ENCODE measurements at regions not wholly inside any gene's neighbourhood (a gene's known extent, or its start where the extent isn't known, plus 50 kb on each side); places are given as distances from the start of the nearest gene placed in this dataset.
"Not testable (repeated sequence)": the region's sequence is repeated elsewhere in the genome, so short reads cannot be mapped to it uniquely, and the experiment has no call there.

GRCh38 chr4:25981749-25982148 is 67.7 kb downstream of the SMIM20 start:
- no peak for DNase-seq (ENCODE audit: extremely low spot score, insufficient read length, low read depth)
- FAIRE-seq = no peak

- DNase-seq (ENCODE audit: extremely low spot score, insufficient read length, low read depth) (no peak), FAIRE-seq (no peak)
These were observed 68.9 kb downstream of the SMIM20 start for GRCh38 chr4:25982962-25983361.

GRCh38 chr4:25984266-25984665 is 70.2 kb downstream of the SMIM20 start:
- FAIRE-seq = no peak
- DNase-seq (ENCODE audit: extremely low spot score, insufficient read length, low read depth) = no peak

- FAIRE-seq = no peak
These were observed 70.8 kb downstream of the SMIM20 start for GRCh38 chr4:25984796-25985195.

GRCh38 chr4:25986807-25987206 is 72.8 kb downstream of the SMIM20 start:
- FAIRE-seq (no peak), DNase-seq (ENCODE audit: extremely low spot score, insufficient read length, low read depth) (no peak)

More at GRCh38 chr4:25984796-25985195, 70.8 kb downstream of the SMIM20 start:
- DNase-seq (ENCODE audit: extremely low spot score, insufficient read length, low read depth) = no peak

GRCh38 chr4:25991340-25991739 is 77.3 kb downstream of the SMIM20 start:
- FAIRE-seq = no peak
- DNase-seq (ENCODE audit: extremely low spot score, insufficient read length, low read depth) = no peak

- FAIRE-seq = no peak
- DNase-seq (ENCODE audit: extremely low spot score, insufficient read length, low read depth) = no peak
These were observed 79.6 kb downstream of the SMIM20 start for GRCh38 chr4:25993395-25994185.

- not testable (repeated sequence) for DNase-seq (ENCODE audit: extremely low spot score, insufficient read length, low read depth)
These were observed 80.6 kb downstream of the SMIM20 start for GRCh38 chr4:25994577-25994976.

GRCh38 chr4:26000274-26000950 is 86.4 kb downstream of the SMIM20 start:
- DNase-seq (ENCODE audit: extremely low spot score, insufficient read length, low read depth) (no peak), FAIRE-seq (no peak)

More at GRCh38 chr4:25994577-25994976, 80.6 kb downstream of the SMIM20 start:
- not testable (repeated sequence) for FAIRE-seq

- DNase-seq (ENCODE audit: extremely low spot score, insufficient read length, low read depth) (no peak), FAIRE-seq (no peak)
These were observed 87.4 kb downstream of the SMIM20 start for GRCh38 chr4:26001413-26001812.

- DNase-seq (ENCODE audit: extremely low spot score, insufficient read length, low read depth) (no peak), FAIRE-seq (no peak)
These were observed 87.8 kb downstream of the SMIM20 start for GRCh38 chr4:26001816-26002215.

GRCh38 chr4:26003056-26003455 is 89.0 kb downstream of the SMIM20 start:
- no peak for DNase-seq (ENCODE audit: extremely low spot score, insufficient read length, low read depth)
- no peak for FAIRE-seq

GRCh38 chr4:26004290-26004689 is 90.3 kb downstream of the SMIM20 start:
- no peak for FAIRE-seq
- DNase-seq (ENCODE audit: extremely low spot score, insufficient read length, low read depth) = no peak

- DNase-seq (ENCODE audit: extremely low spot score, insufficient read length, low read depth) = no peak
- FAIRE-seq = no peak
These were observed 91.7 kb downstream of the SMIM20 start for GRCh38 chr4:26005764-26006163.

- DNase-seq (ENCODE audit: extremely low spot score, insufficient read length, low read depth) = no peak
These were observed 94.7 kb downstream of the SMIM20 start for GRCh38 chr4:26008737-26009136.

GRCh38 chr4:26009502-26009901 is 95.5 kb downstream of the SMIM20 start:
- DNase-seq (ENCODE audit: extremely low spot score, insufficient read length, low read depth) (no peak), FAIRE-seq (no peak)

More at GRCh38 chr4:26008737-26009136, 94.7 kb downstream of the SMIM20 start:
- FAIRE-seq = no peak

GRCh38 chr4:26010304-26010703 is 96.3 kb downstream of the SMIM20 start:
- DNase-seq (ENCODE audit: extremely low spot score, insufficient read length, low read depth) (no peak), FAIRE-seq (no peak)

GRCh38 chr4:26013629-26014028 is 99.6 kb downstream of the SMIM20 start:
- DNase-seq (ENCODE audit: extremely low spot score, insufficient read length, low read depth) (no peak), FAIRE-seq (no peak)

- FAIRE-seq = no peak
These were observed 101.2 kb downstream of the SMIM20 start for GRCh38 chr4:26015133-26015651.

GRCh38 chr4:26015906-26016305 is 101.9 kb downstream of the SMIM20 start:
- DNase-seq (ENCODE audit: extremely low spot score, insufficient read length, low read depth) (no peak), FAIRE-seq (no peak)

More at GRCh38 chr4:26015133-26015651, 101.2 kb downstream of the SMIM20 start:
- DNase-seq (ENCODE audit: extremely low spot score, insufficient read length, low read depth) = no peak

- DNase-seq (ENCODE audit: extremely low spot score, insufficient read length, low read depth) (no peak), FAIRE-seq (no peak)
These were observed 103.5 kb downstream of the SMIM20 start for GRCh38 chr4:26017531-26017930.
